ENCODE measurements at regions not wholly inside any gene's neighbourhood (a gene's known extent, or its start where the extent isn't known, plus 50 kb on each side); places are given as distances from the start of the nearest gene placed in this dataset.

GRCh38 chr18:55762424-55762823 is 174.4 kb upstream of the TCF4 start:
- Histone ChIP-seq H3K36me3 (no peaks in the 10 kb centered on the region), H3K9me3 (no peaks in the 10 kb centered on the region), H3K4me1 (no peaks in the 10 kb centered on the region), H3K27ac (no peak overlapping the region), H3K27me3 (no peaks in the 10 kb centered on the region), H3K4me3 (replicated peaks in 1 of 3) (no peak overlapping the region)
- no peak for TF ChIP-seq CTCF (IDR thresholded peaks at IDR 0.05)
- no peak for TF ChIP-seq POLR2A (IDR thresholded peaks at IDR 0.05)
- intact Hi-C loops (cut with DNase I) = no loop called here
- WGBS, 2 donors = 85 to 86% methylated on average over 3 of the region's 3 CpGs
- DNase-seq = no peak

- Histone ChIP-seq H3K36me3 (no peaks in the 10 kb centered on the region), H3K27me3 (no peaks in the 10 kb centered on the region), H3K9me3 (no peaks in the 10 kb centered on the region), H3K27ac (no peak overlapping the region), H3K4me1 (no peaks in the 10 kb centered on the region), H3K4me3 (replicated peaks in 1 of 3) (no peak overlapping the region)
- TF ChIP-seq POLR2A (IDR thresholded peaks at IDR 0.05) (no peak), CTCF (IDR thresholded peaks at IDR 0.05) (no peak)
- intact Hi-C loops (cut with DNase I) = no loop called here
- no peak for DNase-seq
- WGBS, 2 donors = 82 to 86% methylated on average over 4 of the region's 4 CpGs
Measured at GRCh38 chr18:55753643-55754263, 165.8 kb upstream of the TCF4 start.

DNA sequence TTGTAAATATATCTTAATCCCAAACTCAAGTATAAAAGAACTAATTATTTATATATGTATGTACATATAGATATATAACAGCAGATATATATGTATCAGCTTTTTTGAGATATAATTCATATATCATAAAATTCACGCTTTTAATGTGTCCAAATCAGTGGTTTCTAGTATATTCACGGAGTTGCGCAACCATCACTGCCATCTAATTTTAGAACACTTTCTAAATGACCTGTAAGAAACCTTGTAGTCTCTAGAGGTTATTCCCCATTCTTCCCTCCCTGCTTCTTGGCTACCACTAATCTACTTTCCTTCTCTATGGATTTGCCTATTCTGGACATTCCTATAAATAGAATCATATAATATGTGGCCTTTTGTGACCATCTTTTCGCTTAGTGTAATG is 163.5 kb upstream of the TCF4 start:
- WGBS, 2 donors = 93 to 95% methylated on average over 4 of the region's 4 CpGs
- no peak overlapping the region for H3K4me3 ChIP-seq (replicated peaks in 1 of 3)
- H3K9me3 ChIP-seq = no peaks in the 10 kb centered on the region
- H3K4me1 ChIP-seq = no peaks in the 10 kb centered on the region
- no peak for TF ChIP-seq POLR2A (IDR thresholded peaks at IDR 0.05)
- no peak for TF ChIP-seq CTCF (IDR thresholded peaks at IDR 0.05)
- H3K27me3 ChIP-seq = no peaks in the 10 kb centered on the region
- no peak overlapping the region for H3K27ac ChIP-seq
- no peaks in the 10 kb centered on the region for H3K36me3 ChIP-seq
- intact Hi-C loops (cut with DNase I) = no loop called here
- DNase-seq = no peak

- intact Hi-C loops (cut with DNase I) = no loop called here
- Histone ChIP-seq H3K27me3 (no peaks in the 10 kb centered on the region), H3K9me3 (no peaks in the 10 kb centered on the region), H3K4me3 (replicated peaks in 1 of 3) (no peak overlapping the region), H3K4me1 (no peaks in the 10 kb centered on the region), H3K27ac (no peak overlapping the region), H3K36me3 (no peaks in the 10 kb centered on the region)
- DNase-seq = no peak
- no peak for TF ChIP-seq POLR2A (IDR thresholded peaks at IDR 0.05)
- TF ChIP-seq CTCF (IDR thresholded peaks at IDR 0.05) = no peak
- 70 to 83% methylated on average over 4 of the region's 4 CpGs for WGBS, 2 donors
Measured at GRCh38 chr18:55748227-55748738, 160.3 kb upstream of the TCF4 start.

- Histone ChIP-seq H3K4me3 (replicated peaks in 1 of 3) (no peak overlapping the region), H3K9me3 (no peaks in the 10 kb centered on the region), H3K27ac (no peak overlapping the region), H3K36me3 (no peaks in the 10 kb centered on the region), H3K27me3 (no peaks in the 10 kb centered on the region), H3K4me1 (no peaks in the 10 kb centered on the region)
- TF ChIP-seq CTCF (IDR thresholded peaks at IDR 0.05) = no peak
- no peak for TF ChIP-seq POLR2A (IDR thresholded peaks at IDR 0.05)
- 90 to 93% methylated on average over 2 of the region's 2 CpGs for WGBS, 2 donors
- intact Hi-C loops (cut with DNase I) = no loop called here
- DNase-seq = no peak
Measured at GRCh38 chr18:55744206-55744605, 156.2 kb upstream of the TCF4 start.
